Nephron (organoid): ENCODE measurements at regions not wholly inside any gene's neighbourhood (a gene's known extent, or its start where the extent isn't known, plus 50 kb on each side); places are given as distances from the start of the nearest gene placed in this dataset.

Source experiments
- H3K27ac Mint-ChIP-seq, 3 experiments: 2 replicates each; pipeline ENCODE4 v1.8.0; 2020; ENCODE audit warnings: mixed read lengths in 3 of 3, mild to moderate bottlenecking in 2 of 3, moderate library complexity in 1 of 3
- H3K27me3 Mint-ChIP-seq: 2 replicates; pipeline ENCODE4 v1.8.0; 2021; ENCODE audit warnings: low read depth, mild to moderate bottlenecking, moderate library complexity, mixed read lengths
- H3K36me3 Mint-ChIP-seq: 2 replicates; pipeline ENCODE4 v1.8.0; 2020; ENCODE audit warnings: low read depth, mixed read lengths
- H3K4me1 Mint-ChIP-seq: 2 replicates; pipeline ENCODE4 v1.8.0; 2020; ENCODE audit warnings: mixed read lengths
- H3K4me3 Mint-ChIP-seq, 3 experiments: 2 replicates each; pipeline ENCODE4 v1.8.0; 2020; ENCODE audit warnings: mild to moderate bottlenecking in 3 of 3, mixed read lengths in 3 of 3, moderate library complexity in 2 of 3
- H3K9me3 Mint-ChIP-seq: 2 replicates; pipeline ENCODE4 v1.8.0; 2020; ENCODE audit warnings: mixed read lengths
- CTCF ChIP-seq, 3 experiments: fragments of 200-600 bp; sonication (generic); IDR thresholded peaks; one replicate each; pipeline ENCODE4 v1.5.0; 2021; ENCODE audit warnings: antibody characterized with exemption in 3 of 3; ENCODE audit not compliant: unreplicated experiment in 3 of 3

GRCh38 chr10:21166557-21167287 is 269.6 kb upstream of the NEBL start:
- H3K36me3 Mint-ChIP-seq, result peaks cover 33% of the 10 kb centered on the region
- H3K27me3 Mint-ChIP-seq, result peaks cover 15% of the 10 kb centered on the region
- H3K4me3 Mint-ChIP-seq, result peak overlapping the region in 1 of 3 experiments; percentile 70
- H3K27ac Mint-ChIP-seq, result peak overlapping the region in 2 of 3 experiments; percentile 17 to 94
- H3K4me1 Mint-ChIP-seq, result peaks cover 6% of the 10 kb centered on the region
- no peak for TF ChIP-seq CTCF (IDR thresholded peaks at IDR 0.05; ENCODE audit: unreplicated experiment in 3 of 3)
- no peaks in the 10 kb centered on the region for H3K9me3 Mint-ChIP-seq

- TF ChIP-seq CTCF (IDR thresholded peaks at IDR 0.05; ENCODE audit: unreplicated experiment in 3 of 3), result no peak
- Mint-ChIP-seq H3K36me3 (peaks cover 34% of the 10 kb centered on the region), H3K4me3 (no peak overlapping the region), H3K4me1 (peaks cover 5% of the 10 kb centered on the region), H3K27me3 (peaks cover 3% of the 10 kb centered on the region), H3K9me3 (no peaks in the 10 kb centered on the region), H3K27ac (peak overlapping the region in 1 of 3 experiments; percentile 39)
These were observed 268.4 kb upstream of the NEBL start for GRCh38 chr10:21165489-21165888.

GRCh38 chr10:21164687-21165086 is 267.6 kb upstream of the NEBL start:
- Mint-ChIP-seq H3K9me3 (no peaks in the 10 kb centered on the region), H3K36me3 (peaks cover 30% of the 10 kb centered on the region), H3K27ac (peak overlapping the region in 1 of 3 experiments; percentile 25), H3K27me3 (no peaks in the 10 kb centered on the region), H3K4me3 (no peak overlapping the region), H3K4me1 (peaks cover 2% of the 10 kb centered on the region)
- TF ChIP-seq CTCF (IDR thresholded peaks at IDR 0.05; ENCODE audit: unreplicated experiment in 3 of 3), result no peak

- H3K9me3 Mint-ChIP-seq, result no peaks in the 10 kb centered on the region
- no peaks in the 10 kb centered on the region for H3K27me3 Mint-ChIP-seq
- no peak overlapping the region for H3K27ac Mint-ChIP-seq
- TF ChIP-seq CTCF (IDR thresholded peaks at IDR 0.05; ENCODE audit: unreplicated experiment in 3 of 3), result no peak
- peaks cover 30% of the 10 kb centered on the region for H3K36me3 Mint-ChIP-seq
- no peak overlapping the region for H3K4me3 Mint-ChIP-seq
- peaks cover 6% of the 10 kb centered on the region for H3K4me1 Mint-ChIP-seq
These were observed 265.8 kb upstream of the NEBL start for GRCh38 chr10:21162948-21163347.

- TF ChIP-seq CTCF (IDR thresholded peaks at IDR 0.05; ENCODE audit: unreplicated experiment in 3 of 3), result no peak
- Mint-ChIP-seq H3K36me3 (peaks cover 25% of the 10 kb centered on the region), H3K4me3 (no peak overlapping the region), H3K9me3 (no peaks in the 10 kb centered on the region), H3K4me1 (peaks cover 6% of the 10 kb centered on the region), H3K27me3 (no peaks in the 10 kb centered on the region), H3K27ac (peak overlapping the region in 1 of 3 experiments; percentile 15)
These were observed 264.5 kb upstream of the NEBL start for GRCh38 chr10:21161647-21162046.

- Mint-ChIP-seq H3K27ac (no peak overlapping the region), H3K9me3 (no peaks in the 10 kb centered on the region), H3K4me3 (no peak overlapping the region), H3K27me3 (no peaks in the 10 kb centered on the region), H3K36me3 (peaks cover 21% of the 10 kb centered on the region), H3K4me1 (peaks cover 6% of the 10 kb centered on the region)
- TF ChIP-seq CTCF (IDR thresholded peaks at IDR 0.05; ENCODE audit: unreplicated experiment in 3 of 3), result no peak
These were observed 264.0 kb upstream of the NEBL start for GRCh38 chr10:21161090-21161625.
